Jurkat, Clone E6-1 (cell line): ENCODE measurements at regions not wholly inside any gene's neighbourhood (a gene's known extent, or its start where the extent isn't known, plus 50 kb on each side); places are given as distances from the start of the nearest gene placed in this dataset.
A peak's percentile ranks its signal among the peaks of the same experiment; 100 is the strongest.

Experiments used
- DNase-seq: peaks from one replicate; pipeline ENCODE4 v3.0.0-alpha.2; 2011; ENCODE audit warnings: low read depth, low spot score
- H3K4me3 ChIP-seq: 2 replicates; pipeline ENCODE4 v1.5.1; 2011; ENCODE audit warnings: mild to moderate bottlenecking, low read length, control low read depth, moderate library complexity

- H3K4me3 ChIP-seq: no peak overlapping the region
- no peak for DNase-seq
Measured at GRCh38 chr21:25428537-25428936, 178.7 kb downstream of the MRPL39 start.

GRCh38 chr21:25427828-25428227 is 179.5 kb downstream of the MRPL39 start:
- no peak overlapping the region for H3K4me3 ChIP-seq
- DNase-seq: no peak

- H3K4me3 ChIP-seq: no peak overlapping the region
- no peak for DNase-seq
Measured at GRCh38 chr21:25426580-25426979, 180.7 kb downstream of the MRPL39 start.

- no peak for DNase-seq
- no peak overlapping the region for H3K4me3 ChIP-seq
Measured at GRCh38 chr21:25425156-25425555, 182.1 kb downstream of the MRPL39 start.

GRCh38 chr21:25424634-25425033 is 182.6 kb downstream of the MRPL39 start:
- DNase-seq: no peak
- no peak overlapping the region for H3K4me3 ChIP-seq

- H3K4me3 ChIP-seq: no peak overlapping the region
- no peak for DNase-seq
Measured at GRCh38 chr21:25424048-25424447, 183.2 kb downstream of the MRPL39 start.

- H3K4me3 ChIP-seq: no peak overlapping the region
- no peak for DNase-seq
Measured at GRCh38 chr21:25422610-25423608, 184.4 kb downstream of the MRPL39 start.

- no peak overlapping the region for H3K4me3 ChIP-seq
- DNase-seq: peak; percentile 41
Measured at GRCh38 chr21:25421321-25422028, 185.8 kb downstream of the MRPL39 start.

GRCh38 chr21:25420831-25421230 is 186.4 kb downstream of the MRPL39 start:
- H3K4me3 ChIP-seq: no peak overlapping the region
- DNase-seq: no peak

GRCh38 chr21:25416669-25417068 is 190.6 kb downstream of the MRPL39 start:
- no peak overlapping the region for H3K4me3 ChIP-seq
- DNase-seq: no peak

GRCh38 chr21:25412100-25412499 is 195.2 kb downstream of the MRPL39 start:
- no peak overlapping the region for H3K4me3 ChIP-seq
- DNase-seq: no peak

- H3K4me3 ChIP-seq: no peak overlapping the region
- DNase-seq: no peak
Measured at GRCh38 chr21:25409978-25410377, 197.3 kb downstream of the MRPL39 start.

GRCh38 chr21:25408666-25409065 is 198.6 kb downstream of the MRPL39 start:
- DNase-seq: no peak
- H3K4me3 ChIP-seq: no peak overlapping the region

GRCh38 chr21:25406887-25407579 is 200.2 kb downstream of the MRPL39 start:
- no peak for DNase-seq
- no peak overlapping the region for H3K4me3 ChIP-seq

- H3K4me3 ChIP-seq: no peak overlapping the region
- DNase-seq: no peak
Measured at GRCh38 chr21:25405984-25406383, 201.3 kb downstream of the MRPL39 start.

GRCh38 chr21:25402134-25402961 is 204.9 kb downstream of the MRPL39 start:
- peak; percentile 33 for DNase-seq
- no peak overlapping the region for H3K4me3 ChIP-seq

GRCh38 chr21:25400427-25400826 is 206.9 kb downstream of the MRPL39 start:
- DNase-seq: no peak
- no peak overlapping the region for H3K4me3 ChIP-seq

GRCh38 chr21:25398630-25399029 is 208.7 kb downstream of the MRPL39 start:
- DNase-seq: no peak
- H3K4me3 ChIP-seq: no peak overlapping the region
